AML-193 (cell line): ENCODE measurements at regions not wholly inside any gene's neighbourhood (a gene's known extent, or its start where the extent isn't known, plus 50 kb on each side); places are given as distances from the start of the nearest gene placed in this dataset.
"Not testable (repeated sequence)": the region's sequence is repeated elsewhere in the genome, so short reads cannot be mapped to it uniquely, and the experiment has no call there.

Experiments used
- DNase-seq, 2 experiments: peaks; one replicate each; lab custom pipeline; 2025; lab: John Stamatoyannopoulos, UW

GRCh38 chr5:87529486-87530076 lies 116.9 kb upstream of the CCNH start:
- DNase-seq = no peak

DNA sequence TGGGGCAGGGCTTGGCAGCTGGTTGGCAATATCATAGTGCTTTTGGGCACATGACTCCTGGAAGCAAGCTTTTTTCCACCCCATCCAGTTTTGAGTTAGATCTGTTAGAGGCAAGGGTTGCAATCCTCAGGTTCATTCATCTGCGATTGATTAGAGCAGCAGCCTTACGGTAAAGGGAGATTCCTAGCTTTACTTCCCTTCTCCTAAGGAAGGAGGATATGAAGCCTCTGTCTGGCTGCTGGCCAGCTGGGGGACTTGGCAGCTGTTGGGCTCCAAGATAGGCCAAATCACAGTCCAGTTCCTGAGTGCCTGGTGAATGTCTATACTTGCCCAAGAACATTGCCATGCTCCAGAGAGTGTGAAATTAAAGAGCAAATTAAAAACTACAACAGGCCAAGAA lies 113.4 kb upstream of the CCNH start:
- DNase-seq = no peak

DNA sequence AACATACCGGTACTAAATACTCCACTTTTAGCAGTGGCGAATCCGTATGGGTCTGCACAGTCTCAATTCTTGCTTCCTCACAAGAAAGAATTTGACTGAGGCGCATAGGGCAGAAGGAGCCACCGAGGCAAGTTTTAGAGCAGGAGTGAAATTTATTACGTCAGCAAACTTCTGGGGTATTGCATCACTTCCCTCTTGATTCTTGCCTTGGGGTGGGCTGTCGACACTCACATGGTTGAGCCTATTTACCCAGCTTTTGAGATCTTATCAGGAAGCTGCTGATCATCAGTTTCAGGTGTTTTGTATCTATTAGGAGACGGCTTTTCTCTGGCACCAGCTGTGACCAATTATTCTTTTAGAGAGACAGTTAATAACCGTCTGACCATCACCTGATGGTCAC lies 111.5 kb upstream of the CCNH start:
- DNase-seq = no peak

DNA sequence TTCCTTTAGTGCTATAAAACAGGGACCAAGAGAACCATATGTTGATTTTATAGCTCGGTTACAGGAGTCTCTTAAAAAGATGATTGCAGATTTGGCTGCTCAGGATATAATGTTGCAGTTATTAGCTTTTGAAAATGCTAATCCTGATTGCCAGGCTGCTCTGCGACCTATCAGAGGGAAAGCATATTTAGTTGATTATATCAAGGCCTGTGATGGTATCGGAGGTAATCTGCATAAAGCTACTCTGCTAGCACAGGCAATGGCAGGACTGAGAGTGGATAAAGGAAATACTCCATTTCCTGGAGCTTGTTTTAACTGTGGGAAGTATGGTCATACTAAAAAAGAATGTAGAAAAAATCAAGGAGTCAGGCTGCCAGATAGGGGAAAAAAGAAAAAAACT lies 99.0 kb upstream of the CCNH start:
- DNase-seq = not testable (repeated sequence)

- no peak for DNase-seq
These were observed 90.3 kb upstream of the CCNH start for GRCh38 chr5:87503004-87503403.

GRCh38 chr5:87499478-87500410 lies 87.0 kb upstream of the CCNH start:
- DNase-seq = no peak
